WTC11 (cell line): ENCODE measurements at regions not wholly inside any gene's neighbourhood (a gene's known extent, or its start where the extent isn't known, plus 50 kb on each side); places are given as distances from the start of the nearest gene placed in this dataset.

Experiments used
- ATAC-seq: fragments of 200-7000 bp; cut with Tn5 transposase; 2 replicates; pipeline ENCODE4 v1.10.0; 2021; ENCODE audit warnings: mild to moderate bottlenecking, moderate library complexity
- CTCF ChIA-PET: fragments of 300-600 bp; sonication (Branson Sonifier 250); formaldehyde crosslinking; loops from one replicate; lab custom pipeline; 2021; ENCODE audit warnings: antibody characterized with exemption; lab: Charles Lee
- POLR2A ChIA-PET: fragments of 350-600 bp; sonication (Branson Sonifier 250); formaldehyde crosslinking; loops from one replicate; lab custom pipeline; 2021; ENCODE audit warnings: antibody characterized with exemption; lab: Charles Lee
- DNase-seq: peaks from one replicate; pipeline ENCODE4 v3.0.0; 2021; ENCODE audit warnings: low spot score
- H3K27ac Mint-ChIP-seq: 2 replicates; pipeline ENCODE4 v1.8.0; 2021; ENCODE audit warnings: mixed read lengths
- H3K27me3 Mint-ChIP-seq: 2 replicates; pipeline ENCODE4 v1.8.0; 2021; ENCODE audit warnings: low read depth, mild to moderate bottlenecking, moderate library complexity, mixed read lengths
- H3K36me3 Mint-ChIP-seq: 2 replicates; pipeline ENCODE4 v1.8.0; 2021; ENCODE audit warnings: mixed read lengths
- H3K4me1 Mint-ChIP-seq: 2 replicates; pipeline ENCODE4 v1.8.0; 2022; ENCODE audit warnings: mixed read lengths
- H3K4me3 Mint-ChIP-seq: 2 replicates; pipeline ENCODE4 v1.8.0; 2021; ENCODE audit warnings: mild to moderate bottlenecking, moderate library complexity, mixed read lengths
- H3K9me3 Mint-ChIP-seq: 2 replicates; pipeline ENCODE4 v1.8.0; 2021; ENCODE audit warnings: mixed read lengths
- ATF2 ChIP-seq: sonication (generic); formaldehyde crosslinking; IDR thresholded peaks from 2 replicates; pipeline ENCODE4 v1.8.1; 2022; ENCODE audit warnings: low read depth, missing genetic modification reagents, borderline replicate concordance
- ATF6 ChIP-seq: sonication (generic); formaldehyde crosslinking; IDR thresholded peaks from 2 replicates; pipeline ENCODE4 v1.8.1; 2023; ENCODE audit warnings: mild to moderate bottlenecking, missing genetic modification reagents
- ESRRA ChIP-seq: sonication (generic); formaldehyde crosslinking; IDR thresholded peaks from 2 replicates; pipeline ENCODE4 v1.8.1; 2022; ENCODE audit warnings: mild to moderate bottlenecking, missing genetic modification reagents, borderline replicate concordance
- FOXJ3 ChIP-seq: sonication (generic); formaldehyde crosslinking; IDR thresholded peaks from 2 replicates; pipeline ENCODE4 v1.9.0; 2021; ENCODE audit warnings: missing genetic modification reagents, mild to moderate bottlenecking, borderline replicate concordance
- GABPB1 ChIP-seq: sonication (generic); formaldehyde crosslinking; IDR thresholded peaks from 2 replicates; pipeline ENCODE4 v1.8.1; 2023; ENCODE audit warnings: mild to moderate bottlenecking, missing genetic modification reagents
- MLX ChIP-seq: sonication (generic); formaldehyde crosslinking; IDR thresholded peaks from 2 replicates; pipeline ENCODE4 v1.8.1; 2023; ENCODE audit warnings: mild to moderate bottlenecking, missing genetic modification reagents, moderate library complexity
- MXD4 ChIP-seq: fragments of 250-450 bp; sonication (Bioruptor Pico); IDR thresholded peaks from 2 replicates; pipeline ENCODE4 v1.8.0; 2021; ENCODE audit warnings: mild to moderate bottlenecking, moderate library complexity, borderline replicate concordance
- RORB ChIP-seq: fragments of 250-450 bp; sonication (Bioruptor Pico); IDR thresholded peaks from 2 replicates; pipeline ENCODE4 v1.9.0; 2021; ENCODE audit warnings: mild to moderate bottlenecking
- SMAD4 ChIP-seq: sonication (generic); formaldehyde crosslinking; IDR thresholded peaks from 2 replicates; pipeline ENCODE4 v1.8.0; 2022; ENCODE audit warnings: mild to moderate bottlenecking, missing genetic modification reagents
- SOX15 ChIP-seq: fragments of 250-450 bp; sonication (Bioruptor Pico); IDR thresholded peaks from 2 replicates; pipeline ENCODE4 v1.9.0; 2021; ENCODE audit warnings: mild to moderate bottlenecking
- SP1 ChIP-seq: sonication (generic); formaldehyde crosslinking; conservative IDR thresholded peaks from 2 replicates; pipeline ENCODE4 v1.8.1; 2022; ENCODE audit warnings: missing genetic modification reagents
- USF2 ChIP-seq: sonication (generic); formaldehyde crosslinking; IDR thresholded peaks from 2 replicates; pipeline ENCODE4 v1.8.1; 2023; ENCODE audit warnings: mild to moderate bottlenecking, missing genetic modification reagents, moderate library complexity
- ZNF121 ChIP-seq: sonication (generic); formaldehyde crosslinking; IDR thresholded peaks from 2 replicates; pipeline ENCODE4 v1.8.0; 2023; ENCODE audit warnings: missing genetic modification reagents
- ZNF138 ChIP-seq: sonication (generic); formaldehyde crosslinking; conservative IDR thresholded peaks from 2 replicates; pipeline ENCODE4 v1.8.1; 2022; ENCODE audit warnings: mild to moderate bottlenecking, moderate library complexity, missing genetic modification reagents
- ZNF232 ChIP-seq: sonication (generic); formaldehyde crosslinking; IDR thresholded peaks from 2 replicates; pipeline ENCODE4 v1.8.0; 2022; ENCODE audit warnings: mild to moderate bottlenecking, missing genetic modification reagents
- ZNF281 ChIP-seq: sonication (generic); formaldehyde crosslinking; IDR thresholded peaks from 2 replicates; pipeline ENCODE4 v1.8.0; 2023; ENCODE audit warnings: mild to moderate bottlenecking, missing genetic modification reagents
- TF ChIP-seq, protein P1 (sequence below): sonication (generic); formaldehyde crosslinking; IDR thresholded peaks from 2 replicates; pipeline ENCODE4 v1.8.1; 2023; ENCODE audit warnings: mild to moderate bottlenecking, missing genetic modification reagents
- TF ChIP-seq, protein P2 (sequence below): sonication (generic); formaldehyde crosslinking; IDR thresholded peaks from 2 replicates; pipeline ENCODE4 v1.8.1; 2022; ENCODE audit warnings: missing genetic modification reagents, borderline replicate concordance
- TF ChIP-seq, protein P3 (sequence below): sonication (generic); formaldehyde crosslinking; conservative IDR thresholded peaks from 2 replicates; pipeline ENCODE4 v1.8.1; 2022; ENCODE audit warnings: mild to moderate bottlenecking, missing genetic modification reagents

- ChIA-PET POLR2A (no interaction called here), CTCF (no interaction called here)
- DNase-seq (no peak), ATAC-seq (no peak)
- peaks cover 19% of the 10 kb centered on the region for H3K4me1 Mint-ChIP-seq
- H3K9me3 Mint-ChIP-seq = peaks cover 22% of the 10 kb centered on the region
- no peak overlapping the region for H3K27ac Mint-ChIP-seq
- peaks cover 24% of the 10 kb centered on the region for H3K36me3 Mint-ChIP-seq
- TF ChIP-seq GABPB1 (CRISPR knock-in tag) = peak; percentile 38; the same call in 1 of the 2 replicates
- no peak for TF ChIP-seq SP1 (CRISPR knock-in tag)
- TF ChIP-seq, all 79 proteins: peak for 1
- peaks cover 7% of the 10 kb centered on the region for H3K27me3 Mint-ChIP-seq
- no peak overlapping the region for H3K4me3 Mint-ChIP-seq
These were observed 127.7 kb downstream of the MYCN start for GRCh38 chr2:16067866-16068551.

- H3K27ac Mint-ChIP-seq = no peak overlapping the region
- H3K9me3 Mint-ChIP-seq = peaks cover 28% of the 10 kb centered on the region
- ChIA-PET CTCF (no interaction called here), POLR2A (no interaction called here)
- TF ChIP-seq ZNF121 (CRISPR knock-in tag) (no peak), FOXJ3 (CRISPR knock-in tag) (no peak), SMAD4 (no peak), ZNF232 (no peak), USF2 (CRISPR knock-in tag) (no peak), SOX15 (CRISPR knock-in tag) (no peak), MXD4 (CRISPR knock-in tag) (no peak), ZNF281 (CRISPR knock-in tag) (no peak), MLX (CRISPR knock-in tag) (no peak), ESRRA (CRISPR knock-in tag) (no peak)
- TF ChIP-seq, protein P1, sequence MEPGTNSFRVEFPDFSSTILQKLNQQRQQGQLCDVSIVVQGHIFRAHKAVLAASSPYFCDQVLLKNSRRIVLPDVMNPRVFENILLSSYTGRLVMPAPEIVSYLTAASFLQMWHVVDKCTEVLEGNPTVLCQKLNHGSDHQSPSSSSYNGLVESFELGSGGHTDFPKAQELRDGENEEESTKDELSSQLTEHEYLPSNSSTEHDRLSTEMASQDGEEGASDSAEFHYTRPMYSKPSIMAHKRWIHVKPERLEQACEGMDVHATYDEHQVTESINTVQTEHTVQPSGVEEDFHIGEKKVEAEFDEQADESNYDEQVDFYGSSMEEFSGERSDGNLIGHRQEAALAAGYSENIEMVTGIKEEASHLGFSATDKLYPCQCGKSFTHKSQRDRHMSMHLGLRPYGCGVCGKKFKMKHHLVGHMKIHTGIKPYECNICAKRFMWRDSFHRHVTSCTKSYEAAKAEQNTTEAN (CRISPR knock-in tag) = no peak
- peaks cover 30% of the 10 kb centered on the region for H3K36me3 Mint-ChIP-seq
- DNase-seq (no peak), ATAC-seq (no peak)
- H3K4me1 Mint-ChIP-seq = peaks cover 19% of the 10 kb centered on the region
- H3K27me3 Mint-ChIP-seq = peaks cover 7% of the 10 kb centered on the region
- no peak overlapping the region for H3K4me3 Mint-ChIP-seq
These were observed 127.1 kb downstream of the MYCN start for GRCh38 chr2:16067444-16067843.

- no peak overlapping the region for H3K4me3 Mint-ChIP-seq
- peaks cover 19% of the 10 kb centered on the region for H3K4me1 Mint-ChIP-seq
- H3K27ac Mint-ChIP-seq = no peak overlapping the region
- peaks cover 34% of the 10 kb centered on the region for H3K36me3 Mint-ChIP-seq
- POLR2A ChIA-PET = no interaction called here
- DNase-seq = no peak
- CTCF ChIA-PET = no interaction called here
- ATAC-seq = no peak
- no peak for TF ChIP-seq ZNF138
- TF ChIP-seq, protein P2, sequence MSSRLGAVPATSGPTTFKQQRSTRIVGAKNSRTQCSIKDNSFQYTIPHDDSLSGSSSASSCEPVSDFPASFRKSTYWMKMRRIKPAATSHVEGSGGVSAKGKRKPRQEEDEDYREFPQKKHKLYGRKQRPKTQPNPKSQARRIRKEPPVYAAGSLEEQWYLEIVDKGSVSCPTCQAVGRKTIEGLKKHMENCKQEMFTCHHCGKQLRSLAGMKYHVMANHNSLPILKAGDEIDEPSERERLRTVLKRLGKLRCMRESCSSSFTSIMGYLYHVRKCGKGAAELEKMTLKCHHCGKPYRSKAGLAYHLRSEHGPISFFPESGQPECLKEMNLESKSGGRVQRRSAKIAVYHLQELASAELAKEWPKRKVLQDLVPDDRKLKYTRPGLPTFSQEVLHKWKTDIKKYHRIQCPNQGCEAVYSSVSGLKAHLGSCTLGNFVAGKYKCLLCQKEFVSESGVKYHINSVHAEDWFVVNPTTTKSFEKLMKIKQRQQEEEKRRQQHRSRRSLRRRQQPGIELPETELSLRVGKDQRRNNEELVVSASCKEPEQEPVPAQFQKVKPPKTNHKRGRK = no peak
- no peak for TF ChIP-seq ATF6 (CRISPR knock-in tag)
- TF ChIP-seq ATF2 (CRISPR knock-in tag) = no peak
- no peak for TF ChIP-seq RORB
- TF ChIP-seq, protein P3, sequence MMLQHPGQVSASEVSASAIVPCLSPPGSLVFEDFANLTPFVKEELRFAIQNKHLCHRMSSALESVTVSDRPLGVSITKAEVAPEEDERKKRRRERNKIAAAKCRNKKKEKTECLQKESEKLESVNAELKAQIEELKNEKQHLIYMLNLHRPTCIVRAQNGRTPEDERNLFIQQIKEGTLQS (CRISPR knock-in tag) = no peak
- peaks cover 7% of the 10 kb centered on the region for H3K27me3 Mint-ChIP-seq
- peaks cover 32% of the 10 kb centered on the region for H3K9me3 Mint-ChIP-seq
These were observed 126.7 kb downstream of the MYCN start for GRCh38 chr2:16067037-16067406.
